Left renal pelvis (tissue), 4 donors: ENCODE measurements at regions not wholly inside any gene's neighbourhood (a gene's known extent, or its start where the extent isn't known, plus 50 kb on each side); places are given as distances from the start of the nearest gene placed in this dataset.
"Not testable (repeated sequence)": the region's sequence is repeated elsewhere in the genome, so short reads cannot be mapped to it uniquely, and the experiment has no call there.

Experiments
- DNase-seq, 4 donors: peaks; one replicate each; pipeline ENCODE4 v3.0.0-alpha.2; 2013; ENCODE audit warnings: low read depth in 4 of 4, low spot score in 3 of 4

GRCh38 chr10:70987396-70988130 lies 99.2 kb upstream of the PCBD1 start:
- no peak for DNase-seq

- DNase-seq: not testable (repeated sequence)
Measured at GRCh38 chr10:70990156-70990555, 101.8 kb upstream of the PCBD1 start.

GRCh38 chr10:70990681-70991080 lies 102.3 kb upstream of the PCBD1 start:
- no peak for DNase-seq

- DNase-seq: no peak
Measured at GRCh38 chr10:70991140-70992124, 103.1 kb upstream of the PCBD1 start.

GRCh38 chr10:70992436-70992835 lies 104.1 kb upstream of the PCBD1 start:
- DNase-seq: no peak

DNA sequence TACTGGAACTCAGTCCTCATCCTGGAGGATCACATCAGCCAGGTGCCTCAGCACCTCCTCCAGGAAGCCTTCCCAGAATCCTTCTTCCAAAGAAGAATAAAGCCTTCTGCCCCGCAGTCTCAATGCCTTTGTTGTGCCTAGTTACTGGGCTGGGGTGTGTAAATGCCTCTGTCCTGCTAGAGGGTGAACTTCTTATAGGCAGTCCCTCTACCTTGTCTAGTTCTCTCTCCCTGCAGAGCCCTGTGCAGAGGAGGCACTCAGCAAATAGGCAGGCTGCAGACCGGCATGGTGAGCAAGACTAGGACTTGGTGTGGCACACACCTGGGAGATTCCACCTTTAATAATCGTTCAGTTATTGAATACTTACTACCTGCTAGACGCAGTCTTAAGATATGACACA lies 104.7 kb upstream of the PCBD1 start:
- DNase-seq: no peak

GRCh38 chr10:70996549-70996948 lies 108.2 kb upstream of the PCBD1 start:
- DNase-seq: no peak

GRCh38 chr10:70997236-70997635 lies 108.9 kb upstream of the PCBD1 start:
- DNase-seq: no peak

DNA sequence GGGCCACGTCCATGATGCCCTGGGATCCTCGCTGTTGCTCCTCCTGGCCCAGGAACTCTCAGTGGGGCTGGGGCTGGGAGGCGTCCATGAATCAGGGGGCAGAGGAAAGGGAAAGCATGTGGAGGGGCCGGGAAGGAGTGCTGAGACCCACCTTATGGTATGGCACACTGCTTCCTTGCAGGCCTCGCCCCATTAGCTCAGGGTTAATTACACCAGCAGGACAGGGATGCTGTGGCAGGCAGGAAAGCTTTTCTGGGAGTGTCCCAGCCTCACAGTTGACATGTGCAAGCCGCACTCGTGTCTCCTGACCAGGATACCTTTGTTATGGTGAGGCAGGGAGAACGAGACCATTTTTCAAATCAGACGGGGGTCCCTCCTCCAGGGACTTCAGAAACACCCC lies 109.7 kb upstream of the PCBD1 start:
- DNase-seq: no peak

GRCh38 chr10:71001470-71001869 lies 113.1 kb upstream of the PCBD1 start:
- DNase-seq: no peak

- DNase-seq: no peak
Measured at GRCh38 chr10:71004176-71005075, 116.1 kb upstream of the PCBD1 start.

DNA sequence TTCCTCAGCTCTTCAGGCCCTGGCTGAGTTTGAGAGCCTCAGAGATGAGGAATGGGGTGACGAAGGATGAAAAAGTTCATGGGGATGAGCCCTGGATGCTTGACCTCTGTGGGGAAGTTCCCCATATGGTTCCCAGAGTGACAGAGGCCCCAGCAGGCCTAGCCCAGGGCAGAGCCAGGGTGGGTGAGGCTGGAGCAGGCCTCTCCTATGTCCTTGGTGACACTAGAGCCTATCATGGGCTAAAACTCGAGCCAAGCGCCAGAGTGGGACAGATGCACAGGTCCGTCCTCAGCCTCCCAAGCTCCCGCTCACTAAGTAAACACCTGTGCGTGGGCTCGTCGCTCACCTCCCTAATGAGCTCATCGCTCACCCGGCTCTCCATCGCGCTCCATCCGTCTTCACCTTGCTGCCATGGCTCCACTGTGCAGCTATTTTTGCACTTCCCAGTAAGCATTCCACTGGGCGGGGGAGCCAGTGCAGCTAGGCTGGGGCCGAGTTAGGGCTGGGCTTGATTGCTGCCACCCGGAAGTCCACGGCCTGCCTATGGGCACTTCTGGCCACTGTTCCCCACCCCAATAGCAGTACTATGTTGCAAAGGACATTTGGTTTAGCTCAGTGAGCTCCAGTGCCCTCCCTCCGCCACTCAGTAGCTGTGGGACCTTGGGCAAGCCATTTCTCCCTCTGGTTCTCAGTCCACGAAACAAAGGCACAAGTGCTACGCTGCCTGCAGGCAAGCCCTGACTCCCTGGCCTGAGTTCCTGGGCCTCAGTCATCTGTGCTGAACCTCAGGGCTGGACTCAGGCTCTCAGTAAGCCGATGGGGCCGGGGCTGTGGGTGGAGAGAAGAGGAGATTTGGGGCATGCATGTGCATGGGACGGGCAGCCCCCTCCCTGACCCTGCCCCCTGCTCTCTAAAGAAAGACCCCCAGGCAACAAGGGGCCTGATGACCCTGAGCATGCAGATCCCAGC lies 117.3 kb upstream of the PCBD1 start:
- no peak for DNase-seq

- DNase-seq: no peak
Measured at GRCh38 chr10:71006506-71006905, 118.1 kb upstream of the PCBD1 start.

DNA sequence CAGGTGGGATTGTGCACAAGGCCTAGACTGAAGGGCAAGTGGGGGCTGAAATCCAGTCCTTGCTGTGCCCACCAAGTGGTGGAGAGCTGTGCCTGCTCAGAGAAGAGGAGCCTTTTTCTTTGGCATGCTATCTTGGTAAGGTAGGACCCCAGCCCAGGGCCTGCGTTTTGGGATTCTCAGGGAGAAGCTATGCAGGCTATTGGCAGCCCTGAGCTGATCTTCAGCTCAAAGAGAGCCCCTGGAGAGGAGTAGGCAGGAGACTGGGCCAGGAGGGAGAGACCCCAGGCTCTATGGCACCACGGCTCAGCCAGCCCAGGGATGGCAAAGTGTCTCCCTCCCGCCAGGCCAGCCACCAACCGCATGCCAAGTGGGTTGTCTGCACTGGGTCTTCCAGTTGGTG lies 119.2 kb upstream of the PCBD1 start:
- DNase-seq: no peak

GRCh38 chr10:71008150-71008549 lies 119.8 kb upstream of the PCBD1 start:
- DNase-seq: no peak

DNA sequence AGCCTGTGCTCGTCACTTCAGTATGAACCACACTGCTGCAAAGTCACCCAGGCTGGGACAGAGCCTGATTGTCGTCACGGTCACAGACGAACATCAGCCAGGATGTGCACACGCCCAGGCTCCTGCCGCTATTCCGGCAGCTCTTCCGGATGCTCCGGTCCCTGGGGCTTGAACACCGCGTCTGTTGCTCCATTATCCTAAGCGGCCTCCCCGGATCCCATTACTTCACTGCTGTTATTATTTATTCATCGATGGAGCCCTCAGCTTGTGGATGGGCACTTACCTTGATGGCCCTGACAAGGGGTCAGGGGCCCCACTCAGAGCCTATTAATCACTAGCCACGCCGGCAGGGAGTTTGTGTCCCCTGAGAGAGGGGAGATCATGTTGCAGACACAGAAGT lies 120.8 kb upstream of the PCBD1 start:
- DNase-seq: no peak

- no peak for DNase-seq
Measured at GRCh38 chr10:71010730-71011129, 122.4 kb upstream of the PCBD1 start.

GRCh38 chr10:71011141-71011540 lies 122.8 kb upstream of the PCBD1 start:
- no peak for DNase-seq

DNA sequence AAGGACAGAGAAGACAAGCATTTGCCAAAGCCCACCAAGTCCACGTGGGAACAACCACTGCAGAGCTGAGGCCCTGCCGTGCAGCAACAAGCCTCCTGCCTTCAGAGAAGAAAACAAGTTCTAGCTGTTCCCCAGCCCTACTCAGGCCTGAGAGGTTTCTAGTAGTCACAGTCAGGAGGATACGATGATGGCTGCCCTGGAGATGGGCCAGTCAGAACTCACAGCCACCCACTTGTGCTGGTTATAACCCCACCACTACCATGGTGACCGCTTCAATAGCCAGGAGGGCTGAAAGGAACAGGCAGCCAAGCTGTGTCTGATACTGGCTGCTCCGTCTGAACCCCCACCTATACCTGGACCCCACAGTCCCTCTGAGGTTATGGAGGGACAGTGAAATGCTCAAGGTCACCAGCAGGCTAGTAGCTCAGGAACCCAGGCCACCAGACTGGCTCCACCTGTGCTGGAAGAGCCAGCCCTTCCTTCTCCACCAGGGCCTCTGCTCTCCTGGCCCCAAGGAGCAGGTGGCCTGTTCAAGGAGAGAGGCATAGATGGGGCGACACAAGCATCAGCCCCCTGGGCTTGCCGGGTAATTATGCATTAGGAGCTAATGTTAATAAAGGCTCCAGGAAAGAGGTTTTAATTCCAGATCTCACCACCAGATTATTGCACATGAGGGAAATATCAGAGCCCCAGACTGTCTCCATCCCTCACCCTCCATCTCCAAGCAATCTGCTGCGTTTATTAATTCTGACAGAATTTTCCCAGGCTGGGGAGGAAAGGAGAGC lies 125.8 kb upstream of the PCBD1 start:
- DNase-seq: no peak
